ENCODE measurements at regions not wholly inside any gene's neighbourhood (a gene's known extent, or its start where the extent isn't known, plus 50 kb on each side); places are given as distances from the start of the nearest gene placed in this dataset.

GRCh38 chr9:87152256-87152655, 204.9 kb upstream of the GAS1 start:
- no peak for DNase-seq (ENCODE audit: low read depth in 2 of 2)

GRCh38 chr9:87156247-87156646, 208.9 kb upstream of the GAS1 start:
- no peak for DNase-seq (ENCODE audit: low read depth in 2 of 2)

- no peak for DNase-seq (ENCODE audit: low read depth in 2 of 2)
Measured at GRCh38 chr9:87157366-87158031, 210.2 kb upstream of the GAS1 start.

- DNase-seq (ENCODE audit: low read depth in 2 of 2), result no peak
Measured at GRCh38 chr9:87158765-87159164, 211.5 kb upstream of the GAS1 start.

GRCh38 chr9:87160148-87161102, 213.1 kb upstream of the GAS1 start:
- no peak for DNase-seq (ENCODE audit: low read depth in 2 of 2)

GRCh38 chr9:87167161-87167560, 219.9 kb upstream of the GAS1 start:
- no peak for DNase-seq (ENCODE audit: low read depth in 2 of 2)

GRCh38 chr9:87167582-87167981, 220.3 kb upstream of the GAS1 start:
- no peak for DNase-seq (ENCODE audit: low read depth in 2 of 2)

GRCh38 chr9:87178302-87178701, 231.0 kb upstream of the GAS1 start:
- DNase-seq (ENCODE audit: low read depth in 2 of 2), result no peak

- DNase-seq (ENCODE audit: low read depth in 2 of 2), result no peak
Measured at GRCh38 chr9:87179553-87180340, 232.4 kb upstream of the GAS1 start.

- DNase-seq (ENCODE audit: low read depth in 2 of 2), result no peak
Measured at GRCh38 chr9:87180361-87180760, 233.1 kb upstream of the GAS1 start.

GRCh38 chr9:87180841-87181240, 233.5 kb upstream of the GAS1 start:
- no peak for DNase-seq (ENCODE audit: low read depth in 2 of 2)

GRCh38 chr9:87181670-87182069, 234.4 kb upstream of the GAS1 start:
- DNase-seq (ENCODE audit: low read depth in 2 of 2), result no peak

- no peak for DNase-seq (ENCODE audit: low read depth in 2 of 2)
Measured at GRCh38 chr9:87184956-87185642, 237.8 kb upstream of the GAS1 start.

- no peak for DNase-seq (ENCODE audit: low read depth in 2 of 2)
Measured at GRCh38 chr9:87187656-87188055, 240.3 kb upstream of the GAS1 start.

GRCh38 chr9:87189006-87189405, 241.7 kb upstream of the GAS1 start:
- no peak for DNase-seq (ENCODE audit: low read depth in 2 of 2)

GRCh38 chr9:87193151-87193550, 245.8 kb upstream of the GAS1 start:
- DNase-seq (ENCODE audit: low read depth in 2 of 2), result no peak

- no peak for DNase-seq (ENCODE audit: low read depth in 2 of 2)
Measured at GRCh38 chr9:87193925-87194868, 246.9 kb upstream of the GAS1 start.

- no peak for DNase-seq (ENCODE audit: low read depth in 2 of 2)
Measured at GRCh38 chr9:87195306-87195705, 248.0 kb upstream of the GAS1 start.

GRCh38 chr9:87197349-87198130, 250.2 kb upstream of the GAS1 start:
- DNase-seq (ENCODE audit: low read depth in 2 of 2), result no peak

- no peak for DNase-seq (ENCODE audit: low read depth in 2 of 2)
Measured at GRCh38 chr9:87198716-87199115, 251.4 kb upstream of the GAS1 start.

All from dermis microvascular lymphatic vessel endothelial cell (primary cell).